HEK293 (cell line): ENCODE measurements at regions not wholly inside any gene's neighbourhood (a gene's known extent, or its start where the extent isn't known, plus 50 kb on each side); places are given as distances from the start of the nearest gene placed in this dataset.

ENCODE experiments used
- CTCF ChIA-PET: fragments of 350-600 bp; formaldehyde crosslinking; extraction: SDS; loops from one replicate; lab custom pipeline; 2021; ENCODE audit warnings: antibody characterized with exemption; lab: Yijun Ruan, JAX
- POLR2A ChIA-PET: fragments of 300-600 bp; formaldehyde crosslinking; extraction: SDS; loops from one replicate; lab custom pipeline; 2020; ENCODE audit warnings: antibody characterized with exemption, inconsistent platforms; lab: Yijun Ruan, JAX
- H3K27ac ChIP-seq: fragments of 200-500 bp; sonication (Bioruptor generic); 2 replicates; pipeline ENCODE4 v1.5.1; 2014; ENCODE audit warnings: low read depth, low read length, control low read depth, inconsistent platforms; ENCODE audit errors: extremely low read depth
- H3K36me3 ChIP-seq, 2 experiments: fragments of 200-500 bp in 1 of 2; sonication (Bioruptor generic) in 1 of 2; 1 replicate in 1 of 2; 2 replicates in 1 of 2; pipeline ENCODE4 v1.5.1; 2014 to 2017; ENCODE audit warnings: inconsistent platforms in 2 of 2, low read length in 2 of 2; ENCODE audit not compliant: control insufficient read depth in 2 of 2, insufficient read depth in 1 of 2
- H3K4me1 ChIP-seq: fragments of 200-500 bp; sonication (Bioruptor generic); 2 replicates; pipeline ENCODE4 v1.5.1; 2014; ENCODE audit warnings: mild to moderate bottlenecking, low read length, inconsistent platforms; ENCODE audit not compliant: control insufficient read depth, insufficient read depth
- H3K4me3 ChIP-seq: 2 replicates; pipeline ENCODE4 v1.5.1; 2011; ENCODE audit warnings: low read depth, mild to moderate bottlenecking, control low read depth, low read length, moderate library complexity
- H3K9me3 ChIP-seq: fragments of 200-500 bp; sonication (Bioruptor generic); 2 replicates; pipeline ENCODE4 v1.5.1; 2014; ENCODE audit warnings: low read depth, low read length, inconsistent platforms; ENCODE audit not compliant: control insufficient read depth, insufficient read depth
- BCL11A ChIP-seq: fragments of 450-650 bp; formaldehyde crosslinking; IDR thresholded peaks from 2 replicates; pipeline ENCODE4 v1.5.1; 2016; ENCODE audit warnings: low read depth, missing biosample characterization, missing genetic modification characterization
- YY1 ChIP-seq: fragments of 450-650 bp; formaldehyde crosslinking; IDR thresholded peaks from 2 replicates; pipeline ENCODE4 v1.5.1; 2018; ENCODE audit warnings: missing biosample characterization, missing genetic modification characterization
- ZBTB48 ChIP-seq: fragments of 450-650 bp; formaldehyde crosslinking; IDR thresholded peaks from 2 replicates; pipeline ENCODE4 v1.5.1; 2016; ENCODE audit warnings: missing biosample characterization, missing genetic modification characterization
- ZNF121 ChIP-seq: fragments of 450-650 bp; formaldehyde crosslinking; IDR thresholded peaks from 2 replicates; pipeline ENCODE4 v1.5.1; 2016; ENCODE audit warnings: missing biosample characterization, missing genetic modification characterization
- ZNF223 ChIP-seq: fragments of 450-650 bp; formaldehyde crosslinking; IDR thresholded peaks from 2 replicates; pipeline ENCODE4 v1.5.1; 2016; ENCODE audit warnings: missing biosample characterization, missing genetic modification characterization
- ZNF341 ChIP-seq: fragments of 450-650 bp; formaldehyde crosslinking; IDR thresholded peaks from 2 replicates; pipeline ENCODE4; 2016; ENCODE audit warnings: low read depth, missing biosample characterization, missing genetic modification characterization
- ZNF501 ChIP-seq: fragments of 450-650 bp; formaldehyde crosslinking; IDR thresholded peaks from 2 replicates; pipeline ENCODE4 v1.5.1; 2016; ENCODE audit warnings: missing biosample characterization, missing genetic modification characterization
- ZNF521 ChIP-seq: fragments of 450-650 bp; formaldehyde crosslinking; IDR thresholded peaks from 2 replicates; pipeline ENCODE4 v1.5.1; 2017; ENCODE audit warnings: missing biosample characterization, mild to moderate bottlenecking, missing genetic modification characterization
- ZNF529 ChIP-seq: fragments of 450-650 bp; formaldehyde crosslinking; IDR thresholded peaks from 2 replicates; pipeline ENCODE4 v1.5.1; 2017; ENCODE audit warnings: missing genetic modification characterization, missing biosample characterization; ENCODE audit not compliant: insufficient replicate concordance
- ZNF530 ChIP-seq: fragments of 450-650 bp; formaldehyde crosslinking; IDR thresholded peaks from 2 replicates; pipeline ENCODE4 v1.5.1; 2016; ENCODE audit warnings: low read depth, missing biosample characterization, missing genetic modification characterization
- ZNF571 ChIP-seq: fragments of 450-650 bp; formaldehyde crosslinking; IDR thresholded peaks from 2 replicates; pipeline ENCODE4 v1.5.0; 2017; ENCODE audit warnings: missing biosample characterization, missing genetic modification characterization
- ZNF624 ChIP-seq: fragments of 450-650 bp; formaldehyde crosslinking; IDR thresholded peaks from 2 replicates; pipeline ENCODE4 v1.5.1; 2017; ENCODE audit warnings: missing biosample characterization, missing genetic modification characterization
- ZNF76 ChIP-seq: fragments of 450-650 bp; formaldehyde crosslinking; IDR thresholded peaks from 2 replicates; pipeline ENCODE4; 2016; ENCODE audit warnings: low read depth, missing biosample characterization, missing genetic modification characterization, borderline replicate concordance
- ZSCAN30 ChIP-seq: fragments of 450-650 bp; IDR thresholded peaks from 2 replicates; pipeline ENCODE4 v1.5.1; 2018; ENCODE audit warnings: missing biosample characterization, mild to moderate bottlenecking, missing genetic modification characterization, moderate library complexity
- TF ChIP-seq, protein P1 (sequence below): fragments of 450-650 bp; formaldehyde crosslinking; IDR thresholded peaks from 2 replicates; pipeline ENCODE4 v1.5.1; 2017; ENCODE audit warnings: missing biosample characterization, missing genetic modification characterization
- TF ChIP-seq, protein P2 (sequence below): fragments of 450-650 bp; formaldehyde crosslinking; IDR thresholded peaks from 2 replicates; pipeline ENCODE4 v1.5.1; 2017; ENCODE audit warnings: missing biosample characterization, missing genetic modification characterization
- TF ChIP-seq, protein P3 (sequence below): fragments of 450-650 bp; formaldehyde crosslinking; IDR thresholded peaks from 2 replicates; pipeline ENCODE4 v1.5.1; 2016; ENCODE audit warnings: missing biosample characterization, missing genetic modification characterization
- TF ChIP-seq, protein P4 (sequence below): fragments of 450-650 bp; formaldehyde crosslinking; IDR thresholded peaks from 2 replicates; pipeline ENCODE4 v1.5.1; 2016; ENCODE audit warnings: missing biosample characterization, missing genetic modification characterization, low read depth
- TF ChIP-seq, protein P5 (sequence below): fragments of 450-650 bp; formaldehyde crosslinking; IDR thresholded peaks from 2 replicates; pipeline ENCODE4 v1.5.1; 2016; ENCODE audit warnings: missing biosample characterization, missing genetic modification characterization

GRCh38 chr6:155587817-155588216, 132.2 kb upstream of the NOX3 start (continued):
- no peak for TF ChIP-seq ZSCAN30 (tag by site-specific recombination)
- TF ChIP-seq, protein P1, sequence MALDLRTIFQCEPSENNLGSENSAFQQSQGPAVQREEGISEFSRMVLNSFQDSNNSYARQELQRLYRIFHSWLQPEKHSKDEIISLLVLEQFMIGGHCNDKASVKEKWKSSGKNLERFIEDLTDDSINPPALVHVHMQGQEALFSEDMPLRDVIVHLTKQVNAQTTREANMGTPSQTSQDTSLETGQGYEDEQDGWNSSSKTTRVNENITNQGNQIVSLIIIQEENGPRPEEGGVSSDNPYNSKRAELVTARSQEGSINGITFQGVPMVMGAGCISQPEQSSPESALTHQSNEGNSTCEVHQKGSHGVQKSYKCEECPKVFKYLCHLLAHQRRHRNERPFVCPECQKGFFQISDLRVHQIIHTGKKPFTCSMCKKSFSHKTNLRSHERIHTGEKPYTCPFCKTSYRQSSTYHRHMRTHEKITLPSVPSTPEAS: no peak
- TF ChIP-seq BCL11A (tag by site-specific recombination): no peak
- no peak for TF ChIP-seq ZNF529 (tag by site-specific recombination)
- TF ChIP-seq, protein P2, sequence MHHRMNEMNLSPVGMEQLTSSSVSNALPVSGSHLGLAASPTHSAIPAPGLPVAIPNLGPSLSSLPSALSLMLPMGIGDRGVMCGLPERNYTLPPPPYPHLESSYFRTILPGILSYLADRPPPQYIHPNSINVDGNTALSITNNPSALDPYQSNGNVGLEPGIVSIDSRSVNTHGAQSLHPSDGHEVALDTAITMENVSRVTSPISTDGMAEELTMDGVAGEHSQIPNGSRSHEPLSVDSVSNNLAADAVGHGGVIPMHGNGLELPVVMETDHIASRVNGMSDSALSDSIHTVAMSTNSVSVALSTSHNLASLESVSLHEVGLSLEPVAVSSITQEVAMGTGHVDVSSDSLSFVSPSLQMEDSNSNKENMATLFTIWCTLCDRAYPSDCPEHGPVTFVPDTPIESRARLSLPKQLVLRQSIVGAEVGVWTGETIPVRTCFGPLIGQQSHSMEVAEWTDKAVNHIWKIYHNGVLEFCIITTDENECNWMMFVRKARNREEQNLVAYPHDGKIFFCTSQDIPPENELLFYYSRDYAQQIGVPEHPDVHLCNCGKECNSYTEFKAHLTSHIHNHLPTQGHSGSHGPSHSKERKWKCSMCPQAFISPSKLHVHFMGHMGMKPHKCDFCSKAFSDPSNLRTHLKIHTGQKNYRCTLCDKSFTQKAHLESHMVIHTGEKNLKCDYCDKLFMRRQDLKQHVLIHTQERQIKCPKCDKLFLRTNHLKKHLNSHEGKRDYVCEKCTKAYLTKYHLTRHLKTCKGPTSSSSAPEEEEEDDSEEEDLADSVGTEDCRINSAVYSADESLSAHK: no peak
- TF ChIP-seq, protein P3, sequence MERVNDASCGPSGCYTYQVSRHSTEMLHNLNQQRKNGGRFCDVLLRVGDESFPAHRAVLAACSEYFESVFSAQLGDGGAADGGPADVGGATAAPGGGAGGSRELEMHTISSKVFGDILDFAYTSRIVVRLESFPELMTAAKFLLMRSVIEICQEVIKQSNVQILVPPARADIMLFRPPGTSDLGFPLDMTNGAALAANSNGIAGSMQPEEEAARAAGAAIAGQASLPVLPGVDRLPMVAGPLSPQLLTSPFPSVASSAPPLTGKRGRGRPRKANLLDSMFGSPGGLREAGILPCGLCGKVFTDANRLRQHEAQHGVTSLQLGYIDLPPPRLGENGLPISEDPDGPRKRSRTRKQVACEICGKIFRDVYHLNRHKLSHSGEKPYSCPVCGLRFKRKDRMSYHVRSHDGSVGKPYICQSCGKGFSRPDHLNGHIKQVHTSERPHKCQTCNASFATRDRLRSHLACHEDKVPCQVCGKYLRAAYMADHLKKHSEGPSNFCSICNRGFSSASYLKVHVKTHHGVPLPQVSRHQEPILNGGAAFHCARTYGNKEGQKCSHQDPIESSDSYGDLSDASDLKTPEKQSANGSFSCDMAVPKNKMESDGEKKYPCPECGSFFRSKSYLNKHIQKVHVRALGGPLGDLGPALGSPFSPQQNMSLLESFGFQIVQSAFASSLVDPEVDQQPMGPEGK (tag by site-specific recombination): no peak

DNA sequence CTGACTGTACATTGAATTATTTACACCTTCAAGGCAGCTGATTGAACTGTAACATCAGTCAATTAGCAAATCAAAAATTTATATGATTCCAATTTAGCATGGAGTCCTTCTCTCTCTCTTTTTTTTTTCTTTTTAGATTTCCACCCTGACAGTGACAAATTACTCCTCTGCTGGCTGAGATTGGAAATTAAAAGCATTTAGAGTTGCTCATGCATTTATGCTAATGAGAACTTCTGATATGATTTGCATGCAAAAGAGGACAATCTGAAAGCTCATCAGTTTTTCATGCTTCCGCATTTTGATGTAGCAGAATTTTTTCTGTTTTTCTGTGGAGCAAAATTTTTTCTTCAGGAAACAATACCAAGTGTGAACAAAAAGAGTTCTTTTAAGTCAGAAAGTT, 130.5 kb upstream of the NOX3 start:
- POLR2A ChIA-PET: no interaction called here
- no peak for TF ChIP-seq ZNF624 (tag by site-specific recombination)
- no peak for TF ChIP-seq ZNF223
- TF ChIP-seq ZNF529 (tag by site-specific recombination): no peak
- no peak for TF ChIP-seq ZNF571
- no peak for TF ChIP-seq ZNF341 (tag by site-specific recombination)
- TF ChIP-seq, protein P4, sequence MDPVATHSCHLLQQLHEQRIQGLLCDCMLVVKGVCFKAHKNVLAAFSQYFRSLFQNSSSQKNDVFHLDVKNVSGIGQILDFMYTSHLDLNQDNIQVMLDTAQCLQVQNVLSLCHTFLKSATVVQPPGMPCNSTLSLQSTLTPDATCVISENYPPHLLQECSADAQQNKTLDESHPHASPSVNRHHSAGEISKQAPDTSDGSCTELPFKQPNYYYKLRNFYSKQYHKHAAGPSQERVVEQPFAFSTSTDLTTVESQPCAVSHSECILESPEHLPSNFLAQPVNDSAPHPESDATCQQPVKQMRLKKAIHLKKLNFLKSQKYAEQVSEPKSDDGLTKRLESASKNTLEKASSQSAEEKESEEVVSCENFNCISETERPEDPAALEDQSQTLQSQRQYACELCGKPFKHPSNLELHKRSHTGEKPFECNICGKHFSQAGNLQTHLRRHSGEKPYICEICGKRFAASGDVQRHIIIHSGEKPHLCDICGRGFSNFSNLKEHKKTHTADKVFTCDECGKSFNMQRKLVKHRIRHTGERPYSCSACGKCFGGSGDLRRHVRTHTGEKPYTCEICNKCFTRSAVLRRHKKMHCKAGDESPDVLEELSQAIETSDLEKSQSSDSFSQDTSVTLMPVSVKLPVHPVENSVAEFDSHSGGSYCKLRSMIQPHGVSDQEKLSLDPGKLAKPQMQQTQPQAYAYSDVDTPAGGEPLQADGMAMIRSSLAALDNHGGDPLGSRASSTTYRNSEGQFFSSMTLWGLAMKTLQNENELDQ (tag by site-specific recombination): no peak
- no peak for TF ChIP-seq ZNF501
- no peak for TF ChIP-seq ZNF121 (tag by site-specific recombination)
- TF ChIP-seq, protein P5, sequence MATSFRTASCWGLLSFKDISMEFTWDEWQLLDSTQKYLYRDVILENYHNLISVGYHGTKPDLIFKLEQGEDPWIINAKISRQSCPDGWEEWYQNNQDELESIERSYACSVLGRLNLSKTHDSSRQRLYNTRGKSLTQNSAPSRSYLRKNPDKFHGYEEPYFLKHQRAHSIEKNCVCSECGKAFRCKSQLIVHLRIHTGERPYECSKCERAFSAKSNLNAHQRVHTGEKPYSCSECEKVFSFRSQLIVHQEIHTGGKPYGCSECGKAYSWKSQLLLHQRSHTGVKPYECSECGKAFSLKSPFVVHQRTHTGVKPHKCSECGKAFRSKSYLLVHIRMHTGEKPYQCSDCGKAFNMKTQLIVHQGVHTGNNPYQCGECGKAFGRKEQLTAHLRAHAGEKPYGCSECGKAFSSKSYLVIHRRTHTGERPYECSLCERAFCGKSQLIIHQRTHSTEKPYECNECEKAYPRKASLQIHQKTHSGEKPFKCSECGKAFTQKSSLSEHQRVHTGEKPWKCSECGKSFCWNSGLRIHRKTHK (tag by site-specific recombination): no peak
- TF ChIP-seq ZNF521 (tag by site-specific recombination): no peak
- TF ChIP-seq YY1: no peak
- TF ChIP-seq ZBTB48 (tag by site-specific recombination): no peak
- no peak for TF ChIP-seq ZNF76 (tag by site-specific recombination)
- no peak for TF ChIP-seq ZNF530 (tag by site-specific recombination)
- TF ChIP-seq, all 188 proteins: peak for 0
- CTCF ChIA-PET: interaction anchor here (0.6 kb wide), 1 partner anchor 571 kb away, joined by 3 read pairs; no protein-coding TSS in a partner anchor
- no peaks in the 10 kb centered on the region for H3K4me1 ChIP-seq
- no peak overlapping the region for H3K4me3 ChIP-seq
- H3K27ac ChIP-seq: no peak overlapping the region
- H3K9me3 ChIP-seq: no peaks in the 10 kb centered on the region
- no peaks in the 10 kb centered on the region for H3K36me3 ChIP-seq
